Middle frontal gyrus (tissue), 1 donor: ENCODE measurements at regions not wholly inside any gene's neighbourhood (a gene's known extent, or its start where the extent isn't known, plus 50 kb on each side); places are given as distances from the start of the nearest gene placed in this dataset.

Experiments used
- DNase-seq: peaks from one replicate; pipeline ENCODE4 v3.0.0-alpha.2; 2015; ENCODE audit warnings: low spot score; ENCODE audit errors: extremely low spot score

DNA sequence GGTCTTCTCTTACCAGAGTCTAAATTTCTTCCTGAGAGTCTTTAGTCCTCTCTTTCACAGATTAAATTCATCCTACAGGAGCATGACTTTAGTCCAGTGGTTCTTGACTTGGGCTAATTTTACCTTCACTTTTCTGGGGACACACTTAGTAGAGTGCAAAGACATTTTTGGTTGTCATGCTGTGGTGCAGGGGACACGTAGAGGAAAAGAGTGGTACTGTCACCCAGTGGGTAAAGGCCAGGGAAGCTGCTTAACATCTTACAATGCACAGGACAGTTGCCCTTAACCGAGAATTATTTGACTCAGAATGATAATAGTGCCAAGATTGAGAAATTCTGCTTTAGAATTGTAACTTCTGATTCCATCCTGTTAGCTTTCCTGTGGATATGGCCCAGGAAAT is 772.5 kb upstream of the GRM7 start:
- DNase-seq, result no peak

- no peak for DNase-seq
Observed at GRCh38 chr3:6089780-6090179, 771.1 kb upstream of the GRM7 start.

- DNase-seq, result no peak
Observed at GRCh38 chr3:6091262-6091661, 769.7 kb upstream of the GRM7 start.

- DNase-seq, result no peak
Observed at GRCh38 chr3:6095006-6095405, 765.9 kb upstream of the GRM7 start.

DNA sequence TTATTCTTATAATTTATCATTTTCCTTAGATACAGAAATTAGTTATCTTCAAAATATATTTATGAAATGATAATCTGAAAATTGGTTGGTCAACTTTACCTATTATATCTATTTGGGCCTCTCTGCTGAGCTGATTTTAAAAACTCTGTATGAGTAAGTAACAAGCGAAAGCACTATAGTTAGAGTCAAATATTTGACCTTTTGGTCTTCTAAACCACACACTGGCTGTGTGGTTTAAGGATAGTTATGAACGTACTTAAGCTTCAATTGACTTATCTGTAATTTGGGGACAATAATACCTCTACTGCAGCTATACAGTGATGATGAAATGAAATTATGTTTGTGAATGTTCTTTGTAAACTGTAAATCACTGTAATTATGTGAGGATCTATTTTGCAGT is 763.9 kb upstream of the GRM7 start:
- no peak for DNase-seq

DNA sequence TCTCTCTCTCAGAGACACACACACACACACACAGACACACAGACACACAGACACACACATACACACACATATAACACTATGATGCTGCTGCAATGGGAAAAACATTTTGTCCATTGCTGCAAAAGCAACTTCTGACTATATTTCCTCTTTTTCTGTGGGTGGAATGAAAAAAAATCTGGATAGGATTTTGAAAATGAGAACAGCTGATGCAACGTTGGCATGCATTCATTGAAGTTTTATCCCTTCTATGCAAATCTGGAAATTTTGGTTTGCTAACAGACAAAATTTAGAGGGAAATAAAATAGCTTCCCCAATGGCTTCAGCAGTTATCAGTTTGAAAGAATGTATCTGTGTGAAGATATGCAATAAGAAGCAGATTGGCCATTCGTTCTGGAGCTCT is 763.4 kb upstream of the GRM7 start:
- DNase-seq, result no peak

DNA sequence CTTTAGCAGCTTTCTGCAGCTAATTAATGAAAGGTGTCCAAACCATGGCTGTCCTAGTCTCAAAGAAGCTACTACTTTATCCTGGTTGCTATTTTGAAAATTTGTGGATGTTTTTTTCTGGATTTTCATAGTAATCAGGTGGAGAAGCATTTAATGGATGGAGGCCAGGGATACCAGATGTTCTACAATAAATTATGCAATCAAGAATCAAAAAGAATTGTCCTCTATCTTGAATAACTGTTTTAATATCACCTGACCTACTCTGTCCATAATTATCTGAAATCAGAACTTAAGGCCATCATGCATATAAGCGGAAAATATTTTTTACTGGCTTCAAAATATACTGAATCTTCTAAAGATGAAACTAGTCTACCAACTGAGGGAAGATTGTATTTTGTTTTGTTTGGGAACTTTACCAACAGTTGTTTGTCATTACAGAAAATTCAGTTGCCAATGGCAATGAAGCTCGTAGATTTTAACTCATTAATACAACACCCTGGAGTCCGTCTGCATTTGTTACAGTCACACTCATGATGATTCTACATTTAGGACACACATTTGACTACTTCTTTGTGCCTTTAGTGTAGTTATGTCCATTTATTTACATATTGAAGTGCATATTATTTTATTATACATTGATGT is 762.3 kb upstream of the GRM7 start:
- no peak for DNase-seq

GRCh38 chr3:6099458-6100075 is 761.3 kb upstream of the GRM7 start:
- peak; percentile 16 for DNase-seq

GRCh38 chr3:6105187-6105586 is 755.7 kb upstream of the GRM7 start:
- no peak for DNase-seq

GRCh38 chr3:6108957-6109356 is 752.0 kb upstream of the GRM7 start:
- no peak for DNase-seq

GRCh38 chr3:6110451-6110850 is 750.5 kb upstream of the GRM7 start:
- no peak for DNase-seq

- no peak for DNase-seq
Observed at GRCh38 chr3:6112546-6112945, 748.4 kb upstream of the GRM7 start.

DNA sequence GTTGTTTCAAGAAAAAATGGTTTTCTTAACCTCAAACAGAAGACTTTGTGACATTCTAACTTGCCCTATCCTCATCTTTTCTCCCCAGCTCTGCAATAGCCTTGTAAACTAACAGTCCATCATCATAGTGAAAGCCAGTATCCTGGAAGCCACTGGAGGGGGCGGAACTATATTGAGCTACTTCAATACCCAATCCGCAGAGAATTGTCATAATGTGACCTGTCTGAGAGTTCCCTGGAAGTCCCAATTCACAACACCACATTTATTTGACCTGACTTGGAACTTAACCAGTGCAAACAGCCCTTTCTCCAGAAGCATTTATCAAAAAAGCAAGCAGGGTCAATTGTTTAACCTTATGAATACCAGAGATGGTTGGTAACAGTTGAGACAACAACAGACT is 747.6 kb upstream of the GRM7 start:
- DNase-seq, result no peak

GRCh38 chr3:6119367-6119766 is 741.5 kb upstream of the GRM7 start:
- DNase-seq, result no peak

DNA sequence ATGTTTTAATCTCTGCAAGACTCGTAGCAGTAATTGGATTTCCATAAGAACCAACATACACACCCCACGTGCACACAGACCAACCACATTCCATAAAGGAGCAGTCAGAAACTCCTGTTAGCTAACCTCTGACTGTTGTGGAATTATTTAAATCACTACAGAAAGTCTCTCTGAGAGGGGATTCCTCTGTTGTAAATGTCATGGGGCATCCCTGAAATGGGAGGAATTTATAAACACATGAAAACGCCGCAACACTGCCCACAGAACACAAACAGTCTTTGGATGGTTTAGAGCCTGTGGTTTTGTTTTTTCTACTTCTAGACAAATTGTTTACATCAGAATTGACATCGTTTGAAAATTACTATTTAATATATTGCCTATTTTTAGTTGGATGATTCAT is 740.1 kb upstream of the GRM7 start:
- no peak for DNase-seq

DNA sequence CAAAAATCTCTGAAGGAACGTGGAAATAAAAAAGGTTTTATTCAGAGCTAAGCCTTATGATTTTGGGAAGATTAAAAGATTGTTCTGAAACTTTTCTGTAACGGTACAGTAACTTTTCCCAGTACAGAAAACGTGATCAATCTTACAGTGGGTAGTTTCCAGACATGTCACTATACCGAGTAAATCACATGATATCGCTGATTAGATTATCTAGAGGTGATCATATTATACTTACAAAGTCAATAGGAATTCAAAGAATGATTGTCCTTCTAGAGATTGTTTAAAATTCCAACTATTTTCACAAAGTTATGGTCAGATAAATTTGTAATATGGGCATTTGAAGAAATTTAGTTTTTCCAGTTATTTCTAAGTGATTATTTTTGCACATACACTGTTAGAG is 736.0 kb upstream of the GRM7 start:
- DNase-seq, result no peak

DNA sequence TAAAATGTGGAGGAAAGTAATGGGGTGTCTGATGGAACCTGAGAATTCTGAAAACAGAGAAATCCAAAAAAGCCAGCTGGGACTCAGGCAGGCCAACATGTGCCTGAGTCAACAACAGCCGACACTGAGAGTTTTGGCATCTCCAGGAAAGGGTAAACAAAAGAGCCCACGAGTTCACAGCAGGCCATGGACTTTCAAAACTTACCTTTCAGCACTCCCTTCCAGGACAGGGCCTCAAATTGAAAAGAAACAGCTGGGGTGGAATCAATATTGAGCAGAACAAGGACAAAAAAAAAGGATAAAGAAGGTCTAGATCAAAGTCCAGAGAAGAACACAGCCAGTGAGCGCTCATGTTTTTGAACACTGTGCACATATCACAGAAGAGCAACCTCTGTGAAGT is 735.4 kb upstream of the GRM7 start:
- DNase-seq, result no peak

DNA sequence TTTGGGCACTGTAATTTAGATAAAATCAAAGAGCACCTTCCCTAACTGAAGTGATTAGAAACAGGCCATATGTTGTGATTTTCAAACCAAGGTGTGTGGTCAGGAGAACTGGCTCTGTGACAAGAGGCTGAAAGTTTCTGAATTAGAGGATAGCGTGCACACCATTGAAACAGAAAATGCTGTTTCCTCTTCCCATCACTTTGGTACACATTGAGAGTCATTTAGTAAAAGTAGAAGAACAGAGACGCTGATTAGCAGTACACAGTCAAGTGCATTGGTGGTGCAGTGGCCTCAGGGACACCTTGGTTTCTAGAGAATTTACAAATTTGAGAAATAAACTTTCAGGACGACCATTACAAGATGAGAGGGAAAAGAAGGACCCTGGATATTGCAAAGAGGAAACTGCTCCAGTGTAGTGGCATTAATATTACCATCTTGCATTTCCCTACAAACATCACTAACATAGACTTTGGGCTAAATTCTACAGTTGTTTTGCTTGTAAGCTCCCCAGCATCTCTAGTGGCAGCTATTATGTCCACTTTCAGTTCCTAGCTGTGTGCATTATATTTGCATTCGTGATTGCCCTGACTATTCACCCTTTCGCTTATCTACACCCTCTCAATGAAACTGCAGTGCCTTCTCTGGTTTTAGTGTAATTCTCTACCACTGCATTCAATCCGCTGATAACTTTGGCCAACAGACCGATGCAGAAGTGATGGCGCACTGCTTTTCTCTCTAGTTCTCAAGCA is 728.1 kb upstream of the GRM7 start:
- DNase-seq, result no peak

GRCh38 chr3:6142707-6143106 is 718.2 kb upstream of the GRM7 start:
- DNase-seq, result no peak

GRCh38 chr3:6147883-6148282 is 713.0 kb upstream of the GRM7 start:
- DNase-seq, result no peak

DNA sequence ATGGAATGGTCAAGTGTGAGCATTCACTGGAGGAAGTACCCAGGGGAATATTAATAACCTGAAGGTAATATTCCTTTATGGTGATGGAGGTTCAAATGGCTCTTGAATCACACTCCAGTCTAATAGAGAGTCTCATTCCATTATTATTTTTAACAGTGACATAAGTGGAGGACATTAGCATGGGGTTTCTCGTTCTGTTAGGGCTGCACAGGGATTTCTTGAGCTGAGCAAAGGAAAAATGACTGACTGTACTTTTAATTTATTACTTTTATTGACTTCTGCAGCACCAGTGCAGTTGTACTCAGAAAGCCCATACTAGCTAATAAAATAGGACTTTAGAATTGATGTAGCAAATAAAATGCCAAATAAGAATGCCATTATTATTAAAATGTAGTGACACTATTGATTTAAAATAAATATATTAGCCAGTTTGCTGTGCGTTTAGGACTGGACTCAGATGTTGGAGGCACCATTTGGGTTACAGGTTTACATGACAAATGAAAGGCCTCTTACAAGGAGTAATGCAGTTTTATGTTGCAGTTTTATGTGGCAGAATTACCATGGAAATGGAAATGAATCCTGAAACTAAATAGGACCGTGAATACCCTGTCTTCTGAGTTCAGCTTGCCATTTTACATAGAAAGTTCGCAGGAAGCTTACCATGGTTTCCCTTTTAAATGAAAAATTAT is 705.1 kb upstream of the GRM7 start:
- DNase-seq, result no peak

- DNase-seq, result no peak
Observed at GRCh38 chr3:6165951-6166350, 695.0 kb upstream of the GRM7 start.
